ENCODE measurements at regions not wholly inside any gene's neighbourhood (a gene's known extent, or its start where the extent isn't known, plus 50 kb on each side); places are given as distances from the start of the nearest gene placed in this dataset.

GRCh38 chr1:199303035-199303434, 664.2 kb downstream of the PTPRC start:
- TF ChIP-seq POLR2AphosphoS5 (IDR thresholded peaks at IDR 0.05): no peak
- TF ChIP-seq EP300 (IDR thresholded peaks at IDR 0.05): no peak
- TF ChIP-seq CTCF (IDR thresholded peaks at IDR 0.05): no peak
- no peak for TF ChIP-seq POLR2A (IDR thresholded peaks at IDR 0.05)

All from suprapubic skin (tissue), 4 donors.